A549 (cell line): ENCODE measurements at regions not wholly inside any gene's neighbourhood (a gene's known extent, or its start where the extent isn't known, plus 50 kb on each side); places are given as distances from the start of the nearest gene placed in this dataset.

Experiments used
- ATAC-seq, 2 experiments: fragments of 200-7000 bp in 1 of 2; fragments of >200 bp in 1 of 2; cut with Nextera tagmentation in 1 of 2; cut with Tn5 transposase in 1 of 2; 3 replicates each; pipeline versions ENCODE4 v1.8.0 to v1.9.1; 2018 to 2020; ENCODE audit warnings: mild to moderate bottlenecking in 1 of 2, moderate library complexity in 1 of 2
- CTCF ChIA-PET: fragments of 300-600 bp; sonication (Branson Sonifier 250); formaldehyde crosslinking; extraction: SDS; loops from one replicate; lab custom pipeline; 2021; ENCODE audit warnings: antibody characterized with exemption, inconsistent platforms; lab: Yijun Ruan, JAX
- POLR2A ChIA-PET: fragments of 350-600 bp; formaldehyde crosslinking; extraction: SDS; loops from one replicate; lab custom pipeline; 2021; ENCODE audit warnings: antibody characterized with exemption, inconsistent platforms; lab: Yijun Ruan, JAX
- DNase-seq, 2 experiments: peaks; one replicate each; pipeline versions ENCODE4 v3.0.0 to v3.0.0-alpha.2; 2011 to 2016; ENCODE audit warnings: low read depth in 1 of 2, low spot score in 1 of 2
- FAIRE-seq: peaks from 2 replicates; lab custom pipeline; 2011; peaks lifted over from hg19 to GRCh38; lab: Jason Lieb, UNC
- H3K27ac ChIP-seq, 2 experiments: fragments of >200 bp; sonication (Bioruptor Twin); formaldehyde crosslinking; 3 replicates each; pipeline ENCODE4 v1.5.1; 2016 to 2017
- H3K4me1 ChIP-seq: fragments of >200 bp; sonication (Bioruptor Twin); formaldehyde crosslinking; 3 replicates; pipeline ENCODE4 v1.6.1; 2016
- H3K4me2 ChIP-seq: fragments of >200 bp; sonication (Bioruptor Twin); formaldehyde crosslinking; 3 replicates; pipeline ENCODE4 v1.6.1; 2016
- H3K4me3 ChIP-seq: fragments of >200 bp; sonication (Bioruptor Twin); formaldehyde crosslinking; 3 replicates; pipeline ENCODE4 v1.5.1; 2016
- H3K9me3 ChIP-seq: fragments of >200 bp; sonication (Bioruptor Twin); formaldehyde crosslinking; 3 replicates; pipeline ENCODE4 v1.6.1; 2016
- CBX2 ChIP-seq: fragments of 200-600 bp; sonication (generic); IDR thresholded peaks from 2 replicates; pipeline ENCODE4 v1.6.1; 2016; ENCODE audit warnings: low read depth, mild to moderate bottlenecking, borderline replicate concordance
- EHF ChIP-seq: fragments of 250-450 bp; sonication (Bioruptor Pico); IDR thresholded peaks from 2 replicates; pipeline ENCODE4 v1.5.0; 2020; ENCODE audit warnings: mild to moderate bottlenecking
- EHMT2 ChIP-seq: fragments of 200-600 bp; sonication (generic); IDR thresholded peaks from 2 replicates; pipeline ENCODE4 v1.6.1; 2016; ENCODE audit warnings: antibody characterized with exemption, low read depth, mild to moderate bottlenecking, moderate library complexity
- HOXB13 ChIP-seq: fragments of 250-450 bp; sonication (Bioruptor Pico); IDR thresholded peaks from 2 replicates; pipeline ENCODE4 v1.5.0; 2020; ENCODE audit warnings: low read depth, mild to moderate bottlenecking, moderate library complexity
- JUN ChIP-seq, 2 experiments: fragments of >200 bp; sonication (Bioruptor Twin); formaldehyde crosslinking; IDR thresholded peaks; 2 replicates in 1 of 2; 3 replicates in 1 of 2; pipeline ENCODE4 v1.6.1; 2016 to 2017
- JUNB ChIP-seq: fragments of >200 bp; sonication (Bioruptor Twin); formaldehyde crosslinking; IDR thresholded peaks from 2 replicates; pipeline ENCODE4 v1.6.1; 2016
- KDM1A ChIP-seq: fragments of 200-600 bp; sonication (generic); IDR thresholded peaks from 2 replicates; pipeline ENCODE4 v1.6.1; 2016; ENCODE audit warnings: low read depth, mild to moderate bottlenecking
- KDM5A ChIP-seq: fragments of 200-600 bp; sonication (generic); IDR thresholded peaks from 2 replicates; pipeline ENCODE4 v1.6.1; 2016; ENCODE audit warnings: antibody characterized with exemption, mild to moderate bottlenecking
- NR3C1 ChIP-seq: fragments of >200 bp; sonication (Bioruptor Twin); formaldehyde crosslinking; IDR thresholded peaks from 3 replicates; pipeline ENCODE4 v1.6.1; 2017
- PHF8 ChIP-seq: fragments of 200-600 bp; sonication (generic); IDR thresholded peaks from 2 replicates; pipeline ENCODE4 v1.6.1; 2016; ENCODE audit warnings: low read depth, mild to moderate bottlenecking, antibody characterized with exemption, moderate library complexity, borderline replicate concordance
- POLR2A ChIP-seq: IDR thresholded peaks from 2 replicates; pipeline ENCODE4 v1.6.1; 2012; ENCODE audit warnings: mild to moderate bottlenecking, low read length
- RARB ChIP-seq: fragments of 250-450 bp; sonication (Bioruptor Pico); IDR thresholded peaks from 2 replicates; pipeline ENCODE4 v1.8.0; 2021; ENCODE audit warnings: mild to moderate bottlenecking, moderate library complexity
- RCOR1 ChIP-seq: fragments of 150-350 bp; IDR thresholded peaks from 2 replicates; pipeline ENCODE4 v1.6.1; 2014; ENCODE audit warnings: antibody characterized with exemption, low read length, low read depth
- SREBF2 ChIP-seq: fragments of 450-650 bp; IDR thresholded peaks from 2 replicates; pipeline ENCODE4 v1.6.1; 2014; ENCODE audit warnings: mild to moderate bottlenecking, moderate library complexity
- ZC3H11A ChIP-seq: fragments of 450-650 bp; IDR thresholded peaks from 2 replicates; pipeline ENCODE4 v1.6.1; 2014; ENCODE audit warnings: antibody characterized with exemption, mild to moderate bottlenecking
- ZSCAN20 ChIP-seq: fragments of 250-450 bp; sonication (Bioruptor Pico); IDR thresholded peaks from 2 replicates; pipeline ENCODE4 v1.8.0; 2022; ENCODE audit warnings: mild to moderate bottlenecking, moderate library complexity
- WGBS: methylation state at CpG from one replicate; pipeline ENCODE4 v1.1.6; 2017; ENCODE audit errors: missing lambda C conversion rate; 5-methylcytosine and 5-hydroxymethylcytosine counted together
- TF ChIP-seq, protein P1 (sequence below): fragments of 250-450 bp; sonication (Bioruptor Pico); IDR thresholded peaks from 2 replicates; pipeline ENCODE4 v1.5.0; 2021; ENCODE audit warnings: mild to moderate bottlenecking, moderate library complexity, borderline replicate concordance
- TF ChIP-seq, protein P2 (sequence below): IDR thresholded peaks from 2 replicates; pipeline ENCODE4 v1.6.1; 2012; ENCODE audit warnings: low read depth, borderline replicate concordance
- TF ChIP-seq, protein P3 (sequence below): fragments of 200-600 bp; sonication (generic); IDR thresholded peaks from 2 replicates; pipeline ENCODE4 v1.6.1; 2016; ENCODE audit warnings: antibody characterized with exemption, mild to moderate bottlenecking, moderate library complexity
- TF ChIP-seq, protein P4 (sequence below): fragments of >200 bp; sonication (Bioruptor Twin); formaldehyde crosslinking; IDR thresholded peaks from 3 replicates; pipeline ENCODE4 v1.5.1; 2016
- TF ChIP-seq, protein P5 (sequence below): IDR thresholded peaks from 2 replicates; pipeline ENCODE4 v1.6.1; 2012
- TF ChIP-seq, protein P6 (sequence below): IDR thresholded peaks from 2 replicates; pipeline ENCODE4 v1.6.1; 2012

DNA sequence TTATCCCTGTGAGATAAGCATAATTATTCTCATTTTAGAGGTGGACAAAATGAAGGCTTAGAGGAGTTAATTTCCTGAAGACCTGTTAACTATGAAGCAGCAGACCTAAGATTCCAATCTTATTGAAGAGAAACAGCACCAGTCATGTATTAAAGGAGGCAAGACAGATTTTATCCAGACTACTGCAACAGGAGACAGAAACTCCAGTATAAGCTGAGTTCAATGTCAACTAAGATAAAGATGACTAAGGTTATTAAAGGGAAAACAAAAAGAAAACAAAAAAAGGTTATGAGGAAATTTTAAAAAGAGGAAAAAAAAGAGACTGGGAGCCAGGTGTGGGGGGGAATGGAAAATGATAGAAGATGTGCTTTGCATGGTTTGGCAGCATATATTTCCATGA is 707.7 kb upstream of the NR2F2 start:
- DNase-seq (no peak), FAIRE-seq (no peak), ATAC-seq (no peak)
- no peak for TF ChIP-seq HOXB13 (CRISPR knock-in tag)
- no peak for TF ChIP-seq KDM5A
- TF ChIP-seq ZSCAN20: no peak
- POLR2A ChIA-PET: no interaction called here
- H3K4me2 ChIP-seq: no peak overlapping the region
- no peaks in the 10 kb centered on the region for H3K4me1 ChIP-seq
- H3K9me3 ChIP-seq: no peaks in the 10 kb centered on the region
- H3K27ac ChIP-seq: no peak overlapping the region
- H3K4me3 ChIP-seq: no peak overlapping the region
- CTCF ChIA-PET: no interaction called here

DNA sequence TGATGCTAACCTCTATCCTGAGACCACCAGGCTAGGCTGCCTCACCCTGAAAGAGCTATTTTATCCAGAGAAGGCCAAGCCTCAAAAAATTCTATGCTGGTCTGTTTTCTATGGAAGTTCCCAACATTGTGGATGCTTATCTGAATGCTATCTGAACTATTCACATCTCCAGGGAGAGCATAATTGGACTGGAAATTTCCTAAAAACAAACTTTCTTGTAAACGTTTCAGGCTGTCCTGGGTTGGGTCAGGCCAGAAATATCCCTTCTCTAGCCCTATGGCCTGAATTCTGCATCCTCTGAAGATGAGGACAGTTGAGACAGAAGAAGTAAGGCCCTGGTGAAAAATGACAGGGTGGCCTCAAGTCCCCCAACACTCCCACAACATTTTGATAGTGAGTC is 706.4 kb upstream of the NR2F2 start:
- H3K27ac ChIP-seq: no peak overlapping the region
- TF ChIP-seq EHF (CRISPR knock-in tag) (no peak), ZC3H11A (no peak), CBX2 (no peak), JUN (IDR thresholded peaks at IDR 0.05) (no peak), NR3C1 (no peak), RARB (no peak), HOXB13 (CRISPR knock-in tag) (no peak), SREBF2 (no peak), JUNB (no peak)
- TF ChIP-seq, protein P1, sequence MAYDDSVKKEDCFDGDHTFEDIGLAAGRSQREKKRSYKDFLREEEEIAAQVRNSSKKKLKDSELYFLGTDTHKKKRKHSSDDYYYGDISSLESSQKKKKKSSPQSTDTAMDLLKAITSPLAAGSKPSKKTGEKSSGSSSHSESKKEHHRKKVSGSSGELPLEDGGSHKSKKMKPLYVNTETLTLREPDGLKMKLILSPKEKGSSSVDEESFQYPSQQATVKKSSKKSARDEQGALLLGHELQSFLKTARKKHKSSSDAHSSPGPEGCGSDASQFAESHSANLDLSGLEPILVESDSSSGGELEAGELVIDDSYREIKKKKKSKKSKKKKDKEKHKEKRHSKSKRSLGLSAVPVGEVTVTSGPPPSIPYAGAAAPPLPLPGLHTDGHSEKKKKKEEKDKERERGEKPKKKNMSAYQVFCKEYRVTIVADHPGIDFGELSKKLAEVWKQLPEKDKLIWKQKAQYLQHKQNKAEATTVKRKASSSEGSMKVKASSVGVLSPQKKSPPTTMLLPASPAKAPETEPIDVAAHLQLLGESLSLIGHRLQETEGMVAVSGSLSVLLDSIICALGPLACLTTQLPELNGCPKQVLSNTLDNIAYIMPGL (CRISPR knock-in tag): no peak
- TF ChIP-seq, protein P2, sequence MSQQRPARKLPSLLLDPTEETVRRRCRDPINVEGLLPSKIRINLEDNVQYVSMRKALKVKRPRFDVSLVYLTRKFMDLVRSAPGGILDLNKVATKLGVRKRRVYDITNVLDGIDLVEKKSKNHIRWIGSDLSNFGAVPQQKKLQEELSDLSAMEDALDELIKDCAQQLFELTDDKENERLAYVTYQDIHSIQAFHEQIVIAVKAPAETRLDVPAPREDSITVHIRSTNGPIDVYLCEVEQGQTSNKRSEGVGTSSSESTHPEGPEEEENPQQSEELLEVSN: no peak
- TF ChIP-seq, protein P3, sequence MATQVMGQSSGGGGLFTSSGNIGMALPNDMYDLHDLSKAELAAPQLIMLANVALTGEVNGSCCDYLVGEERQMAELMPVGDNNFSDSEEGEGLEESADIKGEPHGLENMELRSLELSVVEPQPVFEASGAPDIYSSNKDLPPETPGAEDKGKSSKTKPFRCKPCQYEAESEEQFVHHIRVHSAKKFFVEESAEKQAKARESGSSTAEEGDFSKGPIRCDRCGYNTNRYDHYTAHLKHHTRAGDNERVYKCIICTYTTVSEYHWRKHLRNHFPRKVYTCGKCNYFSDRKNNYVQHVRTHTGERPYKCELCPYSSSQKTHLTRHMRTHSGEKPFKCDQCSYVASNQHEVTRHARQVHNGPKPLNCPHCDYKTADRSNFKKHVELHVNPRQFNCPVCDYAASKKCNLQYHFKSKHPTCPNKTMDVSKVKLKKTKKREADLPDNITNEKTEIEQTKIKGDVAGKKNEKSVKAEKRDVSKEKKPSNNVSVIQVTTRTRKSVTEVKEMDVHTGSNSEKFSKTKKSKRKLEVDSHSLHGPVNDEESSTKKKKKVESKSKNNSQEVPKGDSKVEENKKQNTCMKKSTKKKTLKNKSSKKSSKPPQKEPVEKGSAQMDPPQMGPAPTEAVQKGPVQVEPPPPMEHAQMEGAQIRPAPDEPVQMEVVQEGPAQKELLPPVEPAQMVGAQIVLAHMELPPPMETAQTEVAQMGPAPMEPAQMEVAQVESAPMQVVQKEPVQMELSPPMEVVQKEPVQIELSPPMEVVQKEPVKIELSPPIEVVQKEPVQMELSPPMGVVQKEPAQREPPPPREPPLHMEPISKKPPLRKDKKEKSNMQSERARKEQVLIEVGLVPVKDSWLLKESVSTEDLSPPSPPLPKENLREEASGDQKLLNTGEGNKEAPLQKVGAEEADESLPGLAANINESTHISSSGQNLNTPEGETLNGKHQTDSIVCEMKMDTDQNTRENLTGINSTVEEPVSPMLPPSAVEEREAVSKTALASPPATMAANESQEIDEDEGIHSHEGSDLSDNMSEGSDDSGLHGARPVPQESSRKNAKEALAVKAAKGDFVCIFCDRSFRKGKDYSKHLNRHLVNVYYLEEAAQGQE: no peak
- TF ChIP-seq, protein P4, sequence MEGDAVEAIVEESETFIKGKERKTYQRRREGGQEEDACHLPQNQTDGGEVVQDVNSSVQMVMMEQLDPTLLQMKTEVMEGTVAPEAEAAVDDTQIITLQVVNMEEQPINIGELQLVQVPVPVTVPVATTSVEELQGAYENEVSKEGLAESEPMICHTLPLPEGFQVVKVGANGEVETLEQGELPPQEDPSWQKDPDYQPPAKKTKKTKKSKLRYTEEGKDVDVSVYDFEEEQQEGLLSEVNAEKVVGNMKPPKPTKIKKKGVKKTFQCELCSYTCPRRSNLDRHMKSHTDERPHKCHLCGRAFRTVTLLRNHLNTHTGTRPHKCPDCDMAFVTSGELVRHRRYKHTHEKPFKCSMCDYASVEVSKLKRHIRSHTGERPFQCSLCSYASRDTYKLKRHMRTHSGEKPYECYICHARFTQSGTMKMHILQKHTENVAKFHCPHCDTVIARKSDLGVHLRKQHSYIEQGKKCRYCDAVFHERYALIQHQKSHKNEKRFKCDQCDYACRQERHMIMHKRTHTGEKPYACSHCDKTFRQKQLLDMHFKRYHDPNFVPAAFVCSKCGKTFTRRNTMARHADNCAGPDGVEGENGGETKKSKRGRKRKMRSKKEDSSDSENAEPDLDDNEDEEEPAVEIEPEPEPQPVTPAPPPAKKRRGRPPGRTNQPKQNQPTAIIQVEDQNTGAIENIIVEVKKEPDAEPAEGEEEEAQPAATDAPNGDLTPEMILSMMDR: no peak
- TF ChIP-seq, all 56 proteins: peak for 0
- no peak for DNase-seq
- CTCF ChIA-PET: no interaction called here
- no peak overlapping the region for H3K4me3 ChIP-seq
- ATAC-seq: no peak
- FAIRE-seq: no peak
- POLR2A ChIA-PET: no interaction called here
- WGBS: 32% methylated on average over 1 of the region's 1 CpG
- H3K4me2 ChIP-seq: no peak overlapping the region
- no peaks in the 10 kb centered on the region for H3K9me3 ChIP-seq
- H3K4me1 ChIP-seq: no peaks in the 10 kb centered on the region

DNA sequence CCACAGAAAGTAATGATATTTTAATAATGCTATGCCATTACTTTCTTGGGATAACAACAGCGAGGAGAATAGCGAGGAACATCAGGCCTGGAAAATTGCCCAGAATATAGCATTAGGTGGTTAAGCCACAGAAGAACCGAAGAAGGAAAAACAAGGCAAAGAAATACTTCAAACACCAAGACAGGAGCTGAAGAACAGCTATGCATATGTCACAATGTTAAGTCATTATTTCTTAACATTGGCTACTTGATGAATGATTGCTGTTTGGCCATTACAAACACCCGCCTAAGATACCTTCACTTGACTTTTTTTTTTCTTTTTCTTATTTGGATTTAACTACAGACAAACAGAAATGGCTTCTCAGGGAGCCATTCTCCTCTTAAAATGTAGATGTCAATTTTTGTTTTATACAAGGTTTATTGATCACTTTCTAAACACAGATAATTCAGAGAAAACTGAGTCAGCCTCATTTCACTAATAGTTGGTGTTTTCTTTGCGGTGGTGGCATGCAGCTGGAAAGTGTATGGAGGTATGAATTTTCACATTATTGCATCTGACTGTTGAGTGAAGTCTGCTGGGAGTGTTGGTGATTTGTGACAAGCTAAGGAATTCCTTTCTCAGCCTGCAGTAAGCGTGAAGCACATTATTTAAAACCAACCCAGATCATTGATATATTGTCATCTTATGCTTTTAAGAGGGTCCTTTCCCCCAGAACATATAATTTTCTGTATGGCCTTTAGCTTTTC is 705.7 kb upstream of the NR2F2 start:
- Histone ChIP-seq H3K27ac (no peak overlapping the region), H3K4me2 (no peak overlapping the region), H3K9me3 (no peaks in the 10 kb centered on the region), H3K4me3 (no peak overlapping the region), H3K4me1 (no peaks in the 10 kb centered on the region)
- ATAC-seq (no peak), DNase-seq (no peak), FAIRE-seq (no peak)
- TF ChIP-seq, protein P5, sequence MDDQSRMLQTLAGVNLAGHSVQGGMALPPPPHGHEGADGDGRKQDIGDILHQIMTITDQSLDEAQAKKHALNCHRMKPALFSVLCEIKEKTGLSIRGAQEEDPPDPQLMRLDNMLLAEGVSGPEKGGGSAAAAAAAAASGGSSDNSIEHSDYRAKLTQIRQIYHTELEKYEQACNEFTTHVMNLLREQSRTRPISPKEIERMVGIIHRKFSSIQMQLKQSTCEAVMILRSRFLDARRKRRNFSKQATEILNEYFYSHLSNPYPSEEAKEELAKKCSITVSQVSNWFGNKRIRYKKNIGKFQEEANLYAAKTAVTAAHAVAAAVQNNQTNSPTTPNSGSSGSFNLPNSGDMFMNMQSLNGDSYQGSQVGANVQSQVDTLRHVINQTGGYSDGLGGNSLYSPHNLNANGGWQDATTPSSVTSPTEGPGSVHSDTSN: no peak
- TF ChIP-seq PHF8 (no peak), RCOR1 (no peak), KDM1A (no peak), NR3C1 (no peak), ZC3H11A (no peak), POLR2A (no peak), EHMT2 (no peak)
- TF ChIP-seq, protein P6, sequence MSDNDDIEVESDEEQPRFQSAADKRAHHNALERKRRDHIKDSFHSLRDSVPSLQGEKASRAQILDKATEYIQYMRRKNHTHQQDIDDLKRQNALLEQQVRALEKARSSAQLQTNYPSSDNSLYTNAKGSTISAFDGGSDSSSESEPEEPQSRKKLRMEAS: no peak
- TF ChIP-seq, protein P1 (CRISPR knock-in tag): no peak
- ChIA-PET POLR2A (no interaction called here), CTCF (no interaction called here)
- 49% methylated on average over 6 of the region's 6 CpGs for WGBS
